DOHH2 (cell line): ENCODE measurements at regions not wholly inside any gene's neighbourhood (a gene's known extent, or its start where the extent isn't known, plus 50 kb on each side); places are given as distances from the start of the nearest gene placed in this dataset.
"Not testable (repeated sequence)": the region's sequence is repeated elsewhere in the genome, so short reads cannot be mapped to it uniquely, and the experiment has no call there.

ENCODE experiments used
- H3F3A ChIP-seq: fragments of 200-600 bp; sonication (generic), shearing (Covaris generic); 2 replicates; pipeline ENCODE4 v1.6.0; 2016; ENCODE audit warnings: antibody characterized with exemption, mild to moderate bottlenecking; ENCODE audit not compliant: control insufficient read depth, insufficient read depth
- H3K27ac ChIP-seq: fragments of 200-600 bp; sonication (generic); 2 replicates; pipeline ENCODE4 v1.5.1; 2014; ENCODE audit warnings: low read depth, mild to moderate bottlenecking, low read length, moderate library complexity
- H3K27me3 ChIP-seq: fragments of 200-600 bp; sonication (generic); 2 replicates; pipeline ENCODE4 v1.6.1; 2014; ENCODE audit warnings: mild to moderate bottlenecking, low read length, mixed read lengths; ENCODE audit not compliant: control insufficient read depth
- H3K36me3 ChIP-seq: fragments of 200-600 bp; sonication (generic); 2 replicates; pipeline ENCODE4 v1.6.1; 2014; ENCODE audit warnings: mild to moderate bottlenecking, low read length, moderate library complexity, mixed read lengths; ENCODE audit not compliant: control insufficient read depth
- H3K4me1 ChIP-seq: fragments of 200-600 bp; sonication (generic); 2 replicates; pipeline ENCODE4 v1.6.1; 2014; ENCODE audit warnings: mild to moderate bottlenecking, low read length, mixed read lengths; ENCODE audit not compliant: control insufficient read depth
- H3K4me2 ChIP-seq: fragments of 200-600 bp; sonication (generic); 2 replicates; pipeline ENCODE4 v1.6.0; 2014; ENCODE audit warnings: mild to moderate bottlenecking, low read length, moderate library complexity
- H3K4me3 ChIP-seq: fragments of 200-600 bp; sonication (generic); 2 replicates; pipeline ENCODE4 v1.5.1; 2014; ENCODE audit warnings: mild to moderate bottlenecking, low read length, mixed read lengths
- H3K79me2 ChIP-seq: fragments of 200-600 bp; sonication (generic); 2 replicates; pipeline ENCODE4 v1.6.1; 2014; ENCODE audit warnings: mild to moderate bottlenecking, low read length, mixed read lengths; ENCODE audit not compliant: control insufficient read depth
- H3K9me2 ChIP-seq: fragments of 200-600 bp; sonication (generic); replicated peaks from 2 replicates; pipeline ENCODE4 v1.6.1; 2014; ENCODE audit warnings: mild to moderate bottlenecking, low read length, mixed read lengths; ENCODE audit not compliant: control insufficient read depth
- H3K9me3 ChIP-seq: fragments of 200-600 bp; sonication (generic); 2 replicates; pipeline ENCODE4 v1.6.1; 2014; ENCODE audit warnings: antibody characterized with exemption, low read length, mixed read lengths; ENCODE audit not compliant: control insufficient read depth, insufficient read depth
- H4K20me1 ChIP-seq: fragments of 200-600 bp; sonication (generic); 2 replicates; pipeline ENCODE4 v1.6.0; 2014; ENCODE audit warnings: low read depth, mild to moderate bottlenecking, antibody characterized with exemption, low read length, moderate library complexity; ENCODE audit not compliant: control insufficient read depth, insufficient read depth
- CTCF ChIP-seq: fragments of 200-600 bp; sonication (generic); IDR thresholded peaks from one replicate; pipeline ENCODE4 v1.5.1; 2014; ENCODE audit warnings: antibody characterized with exemption, mild to moderate bottlenecking, low read depth, low read length; ENCODE audit not compliant: poor library complexity, severe bottlenecking
- EZH2phosphoT487 ChIP-seq: fragments of 200-600 bp; sonication (generic); IDR thresholded peaks from 2 replicates; pipeline ENCODE4 v1.6.1; 2017; ENCODE audit warnings: borderline replicate concordance, mild to moderate bottlenecking, antibody characterized with exemption, low read length, moderate library complexity, mixed read lengths

- no peaks in the 10 kb centered on the region for H4K20me1 ChIP-seq
- no peak overlapping the region for H3K27ac ChIP-seq
- no peaks in the 10 kb centered on the region for H3K79me2 ChIP-seq
- H3K9me3 ChIP-seq = no peaks in the 10 kb centered on the region
- H3K4me2 ChIP-seq = no peak overlapping the region
- TF ChIP-seq EZH2phosphoT487 = no peak
- TF ChIP-seq CTCF = no peak
- no peaks in the 10 kb centered on the region for H3K27me3 ChIP-seq
- H3K9me2 ChIP-seq = no peaks in the 10 kb centered on the region
- H3K36me3 ChIP-seq = no peaks in the 10 kb centered on the region
- H3K4me3 ChIP-seq = no peak overlapping the region
- H3F3A ChIP-seq = no peaks in the 10 kb centered on the region
- H3K4me1 ChIP-seq = no peaks in the 10 kb centered on the region
These were observed 502.7 kb upstream of the SMIM31 start for GRCh38 chr4:164251257-164251656.

- no peaks in the 10 kb centered on the region for H3K36me3 ChIP-seq
- no peaks in the 10 kb centered on the region for H3K27me3 ChIP-seq
- H3K9me3 ChIP-seq = no peaks in the 10 kb centered on the region
- no peaks in the 10 kb centered on the region for H3F3A ChIP-seq
- H3K9me2 ChIP-seq = no peaks in the 10 kb centered on the region
- H3K27ac ChIP-seq = no peak overlapping the region
- H4K20me1 ChIP-seq = no peaks in the 10 kb centered on the region
- H3K4me2 ChIP-seq = no peak overlapping the region
- no peak overlapping the region for H3K4me3 ChIP-seq
- no peaks in the 10 kb centered on the region for H3K79me2 ChIP-seq
- H3K4me1 ChIP-seq = no peaks in the 10 kb centered on the region
- no peak for TF ChIP-seq CTCF
- TF ChIP-seq EZH2phosphoT487 = no peak
These were observed 501.6 kb upstream of the SMIM31 start for GRCh38 chr4:164252286-164252685.

- TF ChIP-seq EZH2phosphoT487 (no peak), CTCF (no peak)
- H3K4me2 ChIP-seq = no peak overlapping the region
- H4K20me1 ChIP-seq = no peaks in the 10 kb centered on the region
- H3K9me2 ChIP-seq = no peaks in the 10 kb centered on the region
- H3K36me3 ChIP-seq = no peaks in the 10 kb centered on the region
- H3K4me1 ChIP-seq = no peaks in the 10 kb centered on the region
- no peaks in the 10 kb centered on the region for H3K9me3 ChIP-seq
- H3K27me3 ChIP-seq = no peaks in the 10 kb centered on the region
- no peak overlapping the region for H3K27ac ChIP-seq
- no peaks in the 10 kb centered on the region for H3F3A ChIP-seq
- no peak overlapping the region for H3K4me3 ChIP-seq
- no peaks in the 10 kb centered on the region for H3K79me2 ChIP-seq
These were observed 492.1 kb upstream of the SMIM31 start for GRCh38 chr4:164261831-164262230.

- not testable (repeated sequence) for H3K27me3 ChIP-seq, H4K20me1 ChIP-seq, H3K4me2 ChIP-seq, H3K36me3 ChIP-seq, H3K9me2 ChIP-seq, H3K4me1 ChIP-seq, H3K27ac ChIP-seq, H3K9me3 ChIP-seq, H3K4me3 ChIP-seq, H3K79me2 ChIP-seq, H3F3A ChIP-seq
These were observed 491.4 kb upstream of the SMIM31 start for GRCh38 chr4:164262508-164262907.

- not testable (repeated sequence) for H3K9me2 ChIP-seq, H4K20me1 ChIP-seq, H3K27me3 ChIP-seq, H3F3A ChIP-seq, H3K9me3 ChIP-seq, H3K4me1 ChIP-seq, H3K4me2 ChIP-seq, H3K4me3 ChIP-seq, H3K36me3 ChIP-seq, H3K79me2 ChIP-seq, H3K27ac ChIP-seq
These were observed 476.5 kb upstream of the SMIM31 start for GRCh38 chr4:164277414-164277813.
